Thoracic aorta (tissue), 2 donors: ENCODE measurements at regions not wholly inside any gene's neighbourhood (a gene's known extent, or its start where the extent isn't known, plus 50 kb on each side); places are given as distances from the start of the nearest gene placed in this dataset.

Experiments
- ATAC-seq: fragments of 150-250 bp; one replicate; pipeline ENCODE4 v1.8.0; 2017; ENCODE audit warnings: low read depth; ENCODE audit not compliant: insufficient number of reproducible peaks, low FRiP score
- DNase-seq: peaks from one replicate; pipeline ENCODE4 v3.0.0-alpha.2; 2020; ENCODE audit warnings: low spot score
- H3K27ac ChIP-seq, 2 donors: fragments of 200-600 bp; sonication (generic); 1 replicate in 1 of 2; 2 replicates in 1 of 2; pipeline ENCODE4 v1.5.1; 2016; ENCODE audit warnings: mild to moderate bottlenecking in 2 of 2, moderate library complexity in 2 of 2
- H3K27me3 ChIP-seq: fragments of 200-600 bp; sonication (generic); replicated peaks from 2 replicates; pipeline ENCODE4 v1.6.0; 2016; ENCODE audit warnings: mild to moderate bottlenecking; ENCODE audit not compliant: insufficient read depth
- H3K36me3 ChIP-seq: fragments of 200-600 bp; sonication (generic); one replicate; pipeline ENCODE4 v1.5.1; 2016
- H3K4me1 ChIP-seq, 2 donors: fragments of 200-600 bp; sonication (generic); 1 replicate in 1 of 2; 2 replicates in 1 of 2; pipeline versions ENCODE4 v1.5.1 to v1.6.0; 2016; ENCODE audit warnings: low read depth in 2 of 2, mild to moderate bottlenecking in 1 of 2; ENCODE audit not compliant: control insufficient read depth in 1 of 2
- H3K4me3 ChIP-seq: fragments of 200-600 bp; sonication (generic); 2 replicates; pipeline ENCODE4 v1.5.1; 2016; ENCODE audit warnings: mild to moderate bottlenecking
- H3K9me3 ChIP-seq: fragments of 200-600 bp; sonication (generic); 2 replicates; pipeline ENCODE4 v1.5.1; 2016
- TF ChIP-seq, protein P1 (sequence below): fragments of 200-600 bp; sonication (generic); IDR thresholded peaks from one replicate; pipeline ENCODE4 v1.5.1; 2019; ENCODE audit warnings: antibody characterized with exemption

DNA sequence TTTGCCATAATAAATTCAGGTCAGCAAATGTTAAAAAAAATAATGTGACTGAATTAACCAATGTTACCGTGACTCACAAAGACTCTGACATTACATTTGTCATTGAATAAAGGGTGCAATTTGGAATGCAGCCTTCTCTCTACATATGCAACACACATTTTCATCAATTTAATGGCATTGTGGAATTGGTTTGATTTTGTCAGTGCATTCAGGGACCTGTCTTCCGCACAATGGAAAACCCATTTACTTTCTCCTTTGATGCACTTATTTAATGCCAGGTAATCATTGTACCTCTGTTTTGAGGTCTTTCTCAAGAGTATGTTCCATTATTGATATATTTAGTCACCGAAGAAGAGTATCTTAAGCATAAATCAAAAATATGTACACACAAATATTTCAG, 1099.3 kb downstream of the SOCS6 start:
- ATAC-seq (no peak), DNase-seq (no peak)
- Histone ChIP-seq H3K27me3 (no peaks in the 10 kb centered on the region), H3K4me1 (no peaks in the 10 kb centered on the region), H3K9me3 (no peaks in the 10 kb centered on the region), H3K27ac (no peak overlapping the region), H3K36me3 (no peaks in the 10 kb centered on the region), H3K4me3 (no peak overlapping the region)
- TF ChIP-seq, protein P1, sequence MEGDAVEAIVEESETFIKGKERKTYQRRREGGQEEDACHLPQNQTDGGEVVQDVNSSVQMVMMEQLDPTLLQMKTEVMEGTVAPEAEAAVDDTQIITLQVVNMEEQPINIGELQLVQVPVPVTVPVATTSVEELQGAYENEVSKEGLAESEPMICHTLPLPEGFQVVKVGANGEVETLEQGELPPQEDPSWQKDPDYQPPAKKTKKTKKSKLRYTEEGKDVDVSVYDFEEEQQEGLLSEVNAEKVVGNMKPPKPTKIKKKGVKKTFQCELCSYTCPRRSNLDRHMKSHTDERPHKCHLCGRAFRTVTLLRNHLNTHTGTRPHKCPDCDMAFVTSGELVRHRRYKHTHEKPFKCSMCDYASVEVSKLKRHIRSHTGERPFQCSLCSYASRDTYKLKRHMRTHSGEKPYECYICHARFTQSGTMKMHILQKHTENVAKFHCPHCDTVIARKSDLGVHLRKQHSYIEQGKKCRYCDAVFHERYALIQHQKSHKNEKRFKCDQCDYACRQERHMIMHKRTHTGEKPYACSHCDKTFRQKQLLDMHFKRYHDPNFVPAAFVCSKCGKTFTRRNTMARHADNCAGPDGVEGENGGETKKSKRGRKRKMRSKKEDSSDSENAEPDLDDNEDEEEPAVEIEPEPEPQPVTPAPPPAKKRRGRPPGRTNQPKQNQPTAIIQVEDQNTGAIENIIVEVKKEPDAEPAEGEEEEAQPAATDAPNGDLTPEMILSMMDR, result no peak

DNA sequence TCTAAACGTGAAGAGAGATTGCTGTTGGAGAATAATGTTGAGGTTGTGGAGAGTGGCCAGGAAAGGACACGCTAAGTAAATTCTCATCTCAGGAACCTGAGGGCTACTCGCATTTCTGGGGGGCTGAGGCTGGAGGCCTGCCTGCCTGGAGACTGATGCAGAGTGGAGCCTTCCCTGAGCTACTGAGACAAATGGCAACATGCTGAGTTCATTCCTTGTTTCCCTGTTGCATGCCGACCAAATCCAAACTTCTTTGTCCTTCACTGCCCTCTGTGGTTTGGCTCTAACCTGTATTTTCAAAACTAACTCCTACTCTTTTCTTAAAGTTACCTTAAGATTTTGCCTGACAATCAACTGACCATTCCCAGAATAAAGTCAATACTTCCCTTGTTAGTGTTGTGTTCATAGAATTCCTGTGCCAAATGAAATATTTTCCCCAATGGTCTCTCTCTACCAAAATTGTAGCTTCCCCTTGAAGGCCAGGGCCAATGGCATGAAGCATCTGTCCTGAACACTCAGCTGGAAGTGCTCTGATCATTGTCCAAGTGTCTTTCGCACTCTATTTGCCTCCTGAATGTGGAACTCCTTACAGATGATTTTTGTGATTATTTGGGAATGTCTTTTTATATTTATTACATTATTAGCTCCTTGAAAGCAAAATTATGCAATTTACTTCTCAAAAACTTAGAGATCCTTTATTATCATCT, 1085.6 kb downstream of the SOCS6 start:
- Histone ChIP-seq H3K4me3 (no peak overlapping the region), H3K27ac (no peak overlapping the region), H3K36me3 (no peaks in the 10 kb centered on the region), H3K9me3 (no peaks in the 10 kb centered on the region), H3K27me3 (no peaks in the 10 kb centered on the region), H3K4me1 (no peaks in the 10 kb centered on the region)
- no peak for ATAC-seq
- no peak for DNase-seq
- TF ChIP-seq, protein P1, result no peak

DNA sequence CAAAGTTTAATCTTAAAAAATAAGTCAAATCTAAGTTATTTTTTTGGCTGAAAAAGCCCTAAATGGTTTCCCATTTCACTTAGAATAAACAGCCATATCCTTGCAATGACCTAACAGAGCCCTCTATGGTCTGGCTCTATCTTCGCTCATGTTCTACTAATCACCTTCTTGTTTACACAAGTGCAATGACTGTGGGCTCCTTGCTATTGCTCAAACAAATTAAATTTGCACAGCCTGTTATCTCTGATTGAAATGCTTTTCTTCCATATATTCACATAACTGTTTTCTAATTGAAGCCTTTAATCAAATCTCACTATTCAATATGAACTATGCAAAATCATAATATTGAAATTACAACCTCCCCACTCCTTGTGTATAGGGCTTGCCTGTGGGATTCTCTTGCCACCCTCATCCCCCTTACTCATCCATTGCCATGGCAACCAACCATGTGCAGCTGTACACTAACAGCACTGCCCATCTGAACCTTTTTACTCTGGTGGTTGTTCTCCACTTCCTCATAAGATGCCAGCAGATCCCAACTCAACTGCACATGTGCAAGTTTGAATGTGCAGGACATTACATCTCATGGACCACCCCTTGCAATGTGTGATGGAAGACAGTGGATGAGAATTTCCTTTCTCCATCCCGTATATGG, 1083.2 kb downstream of the SOCS6 start:
- no peak for ATAC-seq
- Histone ChIP-seq H3K4me1 (no peaks in the 10 kb centered on the region), H3K27me3 (no peaks in the 10 kb centered on the region), H3K27ac (no peak overlapping the region), H3K4me3 (no peak overlapping the region), H3K9me3 (no peaks in the 10 kb centered on the region), H3K36me3 (no peaks in the 10 kb centered on the region)
- DNase-seq, result no peak
- TF ChIP-seq, protein P1, result no peak

DNA sequence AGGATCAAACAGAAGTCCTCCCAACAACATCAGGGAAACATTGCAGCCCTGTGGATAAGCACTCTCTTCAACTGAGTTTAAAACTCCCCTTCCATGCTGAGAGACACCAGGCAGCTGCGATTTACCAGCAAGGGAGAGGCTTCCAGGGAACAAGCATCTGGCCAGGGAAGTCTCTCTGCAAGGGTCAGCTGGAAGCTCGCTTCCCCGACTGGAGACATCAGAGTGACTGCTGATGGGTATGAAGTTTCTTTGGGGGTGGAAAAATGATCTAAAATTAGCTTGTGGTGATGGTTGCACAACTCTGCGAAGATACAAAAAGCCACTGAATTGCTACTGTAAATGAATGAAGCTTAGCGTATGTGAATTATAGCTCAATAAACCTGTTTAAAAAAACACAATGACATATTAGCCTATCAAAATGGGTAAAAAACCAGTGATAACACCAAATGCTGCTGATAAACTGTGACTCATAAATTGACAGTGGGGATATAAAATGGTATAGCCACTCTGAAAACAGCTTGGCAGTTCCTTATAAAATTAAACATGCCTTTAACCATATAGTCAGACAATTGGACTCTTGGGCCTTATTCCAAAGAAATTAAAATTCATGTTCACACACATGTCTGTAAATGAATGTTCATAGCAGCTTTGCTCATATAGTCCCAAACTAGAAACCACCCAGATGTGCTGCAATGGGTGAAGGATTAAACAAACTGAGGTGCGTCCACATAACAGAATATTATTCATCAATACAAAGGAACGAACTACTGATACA, 1082.0 kb downstream of the SOCS6 start:
- DNase-seq, result no peak
- no peak for ATAC-seq

DNA sequence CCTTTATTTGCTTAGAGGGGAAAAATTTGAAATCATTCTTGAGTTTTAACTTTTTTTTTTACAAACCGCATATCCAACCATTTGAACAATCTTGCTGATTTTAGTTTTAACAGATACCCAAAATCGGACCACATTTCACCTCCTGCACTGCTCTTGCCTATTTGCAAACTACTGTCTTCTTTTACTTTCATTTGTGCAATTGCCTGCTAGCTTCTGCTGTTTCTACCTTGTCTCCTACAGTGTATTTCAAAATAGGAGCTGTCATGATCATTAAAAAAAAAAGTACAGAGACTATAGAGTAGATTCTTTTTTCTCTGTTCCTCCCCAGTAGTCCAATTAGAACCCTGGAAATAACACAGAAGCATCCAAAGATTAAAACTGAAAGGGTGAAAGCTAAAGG, 1081.2 kb downstream of the SOCS6 start:
- Histone ChIP-seq H3K4me1 (no peaks in the 10 kb centered on the region), H3K4me3 (no peak overlapping the region), H3K36me3 (no peaks in the 10 kb centered on the region), H3K9me3 (peaks cover 3% of the 10 kb centered on the region), H3K27ac (no peak overlapping the region), H3K27me3 (no peaks in the 10 kb centered on the region)
- ATAC-seq (no peak), DNase-seq (no peak)
- TF ChIP-seq, protein P1, result no peak

More for the DNA sequence above, 1082.0 kb downstream of the SOCS6 start:
- TF ChIP-seq, protein P1, result no peak
- peaks cover 3% of the 10 kb centered on the region for H3K9me3 ChIP-seq
- H3K27me3 ChIP-seq, result no peaks in the 10 kb centered on the region
- no peak overlapping the region for H3K4me3 ChIP-seq
- H3K36me3 ChIP-seq, result no peaks in the 10 kb centered on the region
- H3K4me1 ChIP-seq, result no peaks in the 10 kb centered on the region
- H3K27ac ChIP-seq, result no peak overlapping the region
